RPMI8226 (cell line): ENCODE measurements at regions not wholly inside any gene's neighbourhood (a gene's known extent, or its start where the extent isn't known, plus 50 kb on each side); places are given as distances from the start of the nearest gene placed in this dataset.

ENCODE experiments used
- DNase-seq: peaks from one replicate; pipeline ENCODE4 v3.0.0-alpha.2; 2015

DNA sequence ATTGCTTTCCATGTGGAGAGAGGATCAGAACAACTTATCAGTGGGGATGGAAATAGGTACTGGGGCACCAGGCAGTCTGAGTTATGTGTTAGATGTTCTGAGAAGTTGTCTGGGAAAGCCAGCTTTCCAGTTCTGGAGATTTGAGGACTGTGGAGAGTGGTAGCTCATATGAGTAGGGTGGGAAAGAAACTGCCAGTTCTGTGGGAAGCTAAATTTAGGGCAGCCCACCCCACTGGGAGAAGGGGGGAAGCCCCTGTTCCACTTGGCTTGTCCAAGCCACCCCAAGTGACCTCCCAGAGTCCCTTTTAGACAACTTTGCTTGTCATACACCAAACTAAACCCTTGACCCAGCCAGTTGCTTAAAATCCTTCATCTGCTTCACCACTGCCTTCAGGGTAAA is 189.5 kb downstream of the REEP3 start:
- no peak for DNase-seq

GRCh38 chr10:63711361-63711760 is 190.2 kb downstream of the REEP3 start:
- DNase-seq: no peak

DNA sequence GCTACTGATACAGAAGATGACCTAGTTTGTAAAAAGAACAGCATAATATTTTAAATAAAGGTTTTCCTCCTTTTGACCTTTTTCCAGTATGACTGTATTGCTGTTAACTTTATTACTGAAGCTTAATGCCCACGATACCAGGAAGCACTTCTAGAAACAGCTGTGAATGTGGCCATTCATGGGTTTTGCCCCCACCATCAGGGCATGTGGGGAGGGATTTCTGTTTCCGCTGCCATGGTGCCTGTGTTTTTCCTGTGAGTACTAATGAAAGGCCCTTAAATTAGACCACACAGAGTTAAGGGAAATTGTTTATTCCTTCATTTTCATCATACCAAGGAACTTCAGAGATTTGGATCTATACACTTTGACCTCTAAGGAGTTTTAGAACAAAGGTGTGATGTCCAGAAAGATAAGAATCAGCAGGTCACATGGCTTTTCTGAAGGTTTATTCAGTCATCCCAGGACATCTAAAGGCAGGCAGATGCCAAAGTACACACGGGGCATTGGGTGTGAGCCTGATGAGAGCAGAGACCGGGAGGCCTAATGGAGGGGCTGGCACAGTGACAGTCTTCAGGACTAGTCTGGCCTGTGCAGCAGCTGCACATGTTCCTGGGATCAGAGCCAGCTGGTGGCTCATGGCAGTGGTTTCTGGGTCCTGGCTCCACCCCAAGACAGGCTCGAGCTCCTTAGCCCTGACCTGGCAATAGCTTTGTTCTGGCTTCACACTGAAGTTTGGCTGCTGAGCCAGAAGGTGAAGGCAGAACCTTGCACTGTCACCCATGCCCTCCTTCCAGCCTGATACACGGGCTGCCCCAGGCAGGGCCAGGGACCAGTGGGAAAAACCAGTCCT is 190.9 kb downstream of the REEP3 start:
- DNase-seq: peak; percentile 95

- DNase-seq: no peak
Observed at GRCh38 chr10:63712717-63713115, 191.5 kb downstream of the REEP3 start.

DNA sequence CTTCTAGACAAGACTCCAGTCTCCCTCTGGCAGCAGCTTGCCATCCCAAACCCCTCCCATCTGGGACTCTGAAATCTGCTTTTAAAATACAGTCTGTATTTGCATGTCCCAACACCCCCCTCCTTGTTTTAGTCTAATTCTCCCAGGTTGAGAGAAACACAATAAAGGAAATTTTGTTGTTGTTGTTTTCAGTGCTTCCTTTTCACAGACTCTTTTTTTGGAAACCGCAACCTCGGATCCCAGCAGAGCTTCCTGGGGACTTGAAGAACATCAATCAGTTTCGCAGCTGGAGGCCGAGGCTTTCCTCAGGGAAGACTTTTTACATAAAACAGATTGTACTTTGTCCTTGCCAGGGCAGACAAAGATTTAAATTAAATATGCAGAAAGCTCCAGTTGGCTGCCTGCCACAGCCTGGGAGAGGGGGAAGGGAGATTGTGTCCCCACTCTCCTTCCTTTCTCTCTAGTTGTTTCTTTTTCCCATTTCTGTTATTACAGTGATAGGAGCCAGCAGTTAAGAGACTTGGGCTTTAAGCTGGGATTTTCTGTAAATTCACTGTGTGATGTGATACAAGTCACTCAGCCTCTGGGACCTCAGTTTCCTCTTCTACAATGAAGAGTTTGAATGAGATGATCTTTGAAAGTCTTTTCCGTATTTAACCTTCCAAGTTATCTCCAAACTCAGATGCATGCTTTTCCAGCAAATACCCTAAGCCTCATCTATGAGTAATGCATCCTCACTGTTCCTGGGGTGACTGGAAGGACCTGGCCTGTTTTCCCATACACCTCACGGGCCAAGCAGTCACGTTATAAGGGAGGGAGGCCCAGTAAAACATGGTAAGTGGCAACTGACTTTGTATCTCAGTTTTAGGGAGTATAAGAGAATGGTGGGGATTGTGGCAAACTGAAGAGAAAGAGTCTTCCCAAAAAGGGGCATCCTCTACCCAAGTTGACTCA is 192.3 kb downstream of the REEP3 start:
- peak; percentile 32 for DNase-seq

- DNase-seq: no peak
Observed at GRCh38 chr10:63716016-63716580, 194.9 kb downstream of the REEP3 start.

DNA sequence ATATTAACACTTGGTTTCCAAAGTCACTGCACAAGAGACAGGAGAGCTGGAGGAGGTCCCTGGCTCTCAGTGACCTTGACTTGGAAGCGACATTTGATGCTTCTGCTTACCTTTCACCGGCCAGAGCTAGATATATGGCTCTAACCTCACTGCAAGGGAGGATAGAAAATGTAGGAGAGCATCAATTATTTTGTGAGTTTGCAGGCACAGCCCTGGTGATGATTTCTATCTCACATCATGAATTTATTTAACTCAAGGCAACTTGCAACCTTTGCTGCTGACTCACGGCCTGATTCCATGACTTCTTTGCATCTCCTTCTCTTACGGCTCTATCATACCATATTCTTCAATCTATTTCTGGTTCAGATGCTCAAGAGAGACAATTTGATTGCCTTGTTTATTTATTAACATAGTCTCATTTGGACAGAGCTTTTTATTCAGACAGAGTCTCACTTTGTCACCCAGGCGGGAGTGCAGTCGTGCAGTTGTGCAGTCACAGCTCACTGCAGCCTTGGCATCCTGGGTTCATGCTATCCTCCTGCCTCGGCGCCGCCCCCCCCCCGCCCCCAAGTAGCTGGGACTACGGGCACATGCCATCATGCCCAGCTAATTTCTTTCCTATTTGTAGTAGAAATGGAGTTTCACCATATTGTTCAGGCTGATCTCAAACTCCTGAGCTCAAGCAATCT is 196.0 kb downstream of the REEP3 start:
- DNase-seq: no peak

DNA sequence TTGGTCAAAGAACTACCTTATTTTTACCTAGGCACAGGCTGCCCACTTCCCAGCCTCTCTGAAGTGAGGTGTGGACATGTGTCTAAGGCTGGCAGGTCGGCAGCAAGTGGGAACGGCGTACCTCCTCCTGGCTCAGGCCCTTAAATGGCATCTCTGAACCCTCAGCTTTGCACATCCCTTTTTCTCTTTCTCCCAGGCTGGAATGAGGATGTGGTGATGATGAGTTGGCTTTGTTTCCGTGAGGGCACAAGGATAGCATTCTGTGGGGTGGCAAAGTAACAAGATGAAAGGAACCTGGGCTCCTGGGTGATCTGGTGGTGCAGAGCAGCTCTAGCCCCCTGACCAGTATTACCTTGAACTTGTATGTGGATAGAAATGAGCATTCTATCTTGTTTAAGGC is 196.8 kb downstream of the REEP3 start:
- DNase-seq: no peak

GRCh38 chr10:63718421-63718820 is 197.2 kb downstream of the REEP3 start:
- DNase-seq: no peak

GRCh38 chr10:63719226-63719856 is 198.1 kb downstream of the REEP3 start:
- no peak for DNase-seq

DNA sequence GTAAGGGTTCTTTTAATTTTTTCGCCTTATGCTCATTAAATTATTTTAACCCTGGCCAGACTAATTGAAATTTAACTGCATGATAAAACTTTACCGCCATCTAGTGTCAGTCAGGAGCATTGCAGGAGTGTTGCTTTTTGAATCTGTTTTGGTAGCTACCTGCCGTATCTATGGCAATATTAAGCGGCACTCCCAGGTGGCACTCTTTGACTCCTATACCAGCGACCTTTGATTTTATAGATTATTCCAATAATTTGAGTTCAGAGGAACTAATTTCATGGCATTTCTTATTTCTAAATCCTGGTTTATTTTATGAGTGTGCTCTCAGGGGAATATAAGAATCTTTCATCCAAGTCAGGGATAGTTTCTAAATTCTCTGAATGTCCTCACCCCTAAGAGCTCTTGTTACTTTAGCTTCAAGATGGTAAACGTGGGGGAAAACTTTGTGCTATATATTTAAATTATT is 198.9 kb downstream of the REEP3 start:
- peak; percentile 64 for DNase-seq

GRCh38 chr10:63720676-63721075 is 199.5 kb downstream of the REEP3 start:
- no peak for DNase-seq

DNA sequence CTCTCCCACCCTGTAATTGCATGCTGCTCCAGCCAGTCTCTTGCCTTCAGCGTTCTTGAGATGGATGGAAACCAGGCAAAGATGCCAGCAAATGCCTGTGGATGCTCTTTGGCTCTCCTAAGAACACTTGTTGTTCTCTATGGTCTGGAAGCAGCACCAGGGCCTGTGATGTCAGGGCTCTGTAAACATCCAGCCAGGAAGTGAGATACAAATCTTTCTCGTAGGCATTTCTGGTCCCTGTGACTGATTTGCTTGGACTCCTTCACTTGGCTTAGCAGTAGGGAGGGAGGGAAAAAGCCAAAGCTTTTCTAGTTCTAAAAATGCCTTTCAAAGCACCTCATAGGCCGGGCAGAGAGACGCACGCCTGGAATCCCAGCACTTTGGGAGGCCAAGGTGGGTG is 201.3 kb downstream of the REEP3 start:
- no peak for DNase-seq

DNA sequence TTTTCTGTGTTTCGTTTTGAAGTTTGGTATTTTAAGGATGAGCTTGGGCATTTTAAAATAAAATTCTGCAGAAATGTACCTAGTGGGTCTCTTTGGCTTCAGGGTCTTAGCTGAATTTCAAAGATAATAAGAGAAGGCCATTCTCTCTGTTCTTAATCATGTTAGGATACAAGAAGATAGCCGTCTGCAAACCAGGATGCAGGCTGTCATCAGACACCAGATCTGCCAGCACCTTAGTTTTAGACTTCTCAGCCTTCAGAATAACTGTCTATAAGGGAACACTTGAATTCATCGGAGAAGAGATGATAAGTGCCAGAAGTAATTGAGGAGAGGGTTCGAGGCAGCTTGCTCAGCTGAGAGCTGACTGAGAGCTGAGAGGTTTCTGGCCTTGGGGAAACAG is 202.1 kb downstream of the REEP3 start:
- DNase-seq: no peak

- DNase-seq: no peak
Observed at GRCh38 chr10:63723741-63724140, 202.5 kb downstream of the REEP3 start.

GRCh38 chr10:63724922-63725321 is 203.7 kb downstream of the REEP3 start:
- no peak for DNase-seq

DNA sequence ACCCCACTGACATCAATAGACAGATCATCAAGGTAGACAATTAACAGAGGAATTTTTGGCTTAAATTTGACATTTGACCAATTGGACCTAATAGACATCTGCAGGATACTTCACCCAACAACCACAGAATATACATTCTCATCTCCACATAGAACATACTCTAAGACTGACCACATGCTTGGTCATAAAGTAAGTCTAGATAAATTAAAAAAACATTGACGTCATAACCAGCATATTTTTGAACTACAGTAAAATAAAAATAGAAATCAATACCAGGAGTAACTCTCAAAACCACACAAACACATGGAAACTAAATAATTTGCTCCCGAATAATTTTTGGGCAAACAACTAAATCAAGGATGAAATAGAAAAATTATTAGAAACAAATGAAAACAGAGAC is 205.7 kb downstream of the REEP3 start:
- DNase-seq: no peak

GRCh38 chr10:63727636-63728035 is 206.4 kb downstream of the REEP3 start:
- DNase-seq: no peak

DNA sequence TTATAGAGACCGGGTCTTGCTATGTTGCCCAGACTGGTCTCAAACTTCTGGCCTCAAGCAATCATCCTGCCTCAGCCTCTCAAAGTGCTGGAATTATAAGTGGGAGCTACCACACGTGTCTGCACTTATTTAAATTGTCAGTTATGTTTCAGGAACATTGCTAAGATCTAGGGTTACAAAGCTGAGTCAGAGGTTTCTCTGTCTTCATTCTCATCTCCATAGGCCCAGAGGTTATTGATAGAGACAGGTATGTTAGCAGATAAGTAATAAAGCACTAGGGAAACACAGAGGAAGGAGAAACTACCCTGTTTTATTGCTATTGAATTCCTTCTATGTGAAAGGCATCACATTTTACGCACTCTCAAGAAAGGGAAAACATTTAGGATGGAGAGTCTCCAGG is 214.1 kb downstream of the REEP3 start:
- DNase-seq: no peak

GRCh38 chr10:63738410-63738809 is 217.2 kb downstream of the REEP3 start:
- no peak for DNase-seq

GRCh38 chr10:63744060-63744941 is 223.1 kb downstream of the REEP3 start:
- no peak for DNase-seq
